UCSD-AML1 (cell line): ENCODE measurements at regions not wholly inside any gene's neighbourhood (a gene's known extent, or its start where the extent isn't known, plus 50 kb on each side); places are given as distances from the start of the nearest gene placed in this dataset.
A peak's percentile ranks its signal among the peaks of the same experiment; 100 is the strongest.
"Not testable (repeated sequence)": the region's sequence is repeated elsewhere in the genome, so short reads cannot be mapped to it uniquely, and the experiment has no call there.

Experiments used
- DNase-seq: peaks from one replicate; lab custom pipeline; 2025; ENCODE audit not compliant: unreplicated experiment; lab: John Stamatoyannopoulos, UW

- DNase-seq, result no peak
Observed at GRCh38 chr11:29095821-29096220, 921.0 kb downstream of the KCNA4 start.

GRCh38 chr11:29093416-29094120 lies 923.3 kb downstream of the KCNA4 start:
- no peak for DNase-seq

- DNase-seq, result no peak
Observed at GRCh38 chr11:29087200-29087812, 929.5 kb downstream of the KCNA4 start.

- DNase-seq, result no peak
Observed at GRCh38 chr11:29075726-29076125, 941.1 kb downstream of the KCNA4 start.

GRCh38 chr11:29063630-29064361 lies 953.0 kb downstream of the KCNA4 start:
- no peak for DNase-seq

GRCh38 chr11:29061452-29061851 lies 953.3 kb downstream of the METTL15 start:
- no peak for DNase-seq

GRCh38 chr11:29056487-29056886 lies 948.3 kb downstream of the METTL15 start:
- not testable (repeated sequence) for DNase-seq

GRCh38 chr11:29051935-29052334 lies 943.7 kb downstream of the METTL15 start:
- DNase-seq, result no peak

GRCh38 chr11:29050962-29051361 lies 942.8 kb downstream of the METTL15 start:
- not testable (repeated sequence) for DNase-seq

GRCh38 chr11:29040489-29040888 lies 932.3 kb downstream of the METTL15 start:
- DNase-seq, result no peak

- no peak for DNase-seq
Observed at GRCh38 chr11:29032384-29033149, 924.4 kb downstream of the METTL15 start.

- DNase-seq, result no peak
Observed at GRCh38 chr11:29029452-29029851, 921.3 kb downstream of the METTL15 start.

GRCh38 chr11:29027436-29027835 lies 919.2 kb downstream of the METTL15 start:
- DNase-seq, result no peak

GRCh38 chr11:29026286-29026685 lies 918.1 kb downstream of the METTL15 start:
- no peak for DNase-seq

GRCh38 chr11:29025001-29025400 lies 916.8 kb downstream of the METTL15 start:
- no peak for DNase-seq

- DNase-seq, result no peak
Observed at GRCh38 chr11:29024386-29024785, 916.2 kb downstream of the METTL15 start.

GRCh38 chr11:29023761-29024160 lies 915.6 kb downstream of the METTL15 start:
- DNase-seq, result no peak

- no peak for DNase-seq
Observed at GRCh38 chr11:29022676-29023075, 914.5 kb downstream of the METTL15 start.

GRCh38 chr11:29019960-29020683 lies 911.9 kb downstream of the METTL15 start:
- peak; percentile 2 for DNase-seq

GRCh38 chr11:29018631-29019030 lies 910.4 kb downstream of the METTL15 start:
- DNase-seq, result no peak

- DNase-seq, result no peak
Observed at GRCh38 chr11:29017941-29018340, 909.8 kb downstream of the METTL15 start.
